ENCODE measurements at regions not wholly inside any gene's neighbourhood (a gene's known extent, or its start where the extent isn't known, plus 50 kb on each side); places are given as distances from the start of the nearest gene placed in this dataset.

DNA sequence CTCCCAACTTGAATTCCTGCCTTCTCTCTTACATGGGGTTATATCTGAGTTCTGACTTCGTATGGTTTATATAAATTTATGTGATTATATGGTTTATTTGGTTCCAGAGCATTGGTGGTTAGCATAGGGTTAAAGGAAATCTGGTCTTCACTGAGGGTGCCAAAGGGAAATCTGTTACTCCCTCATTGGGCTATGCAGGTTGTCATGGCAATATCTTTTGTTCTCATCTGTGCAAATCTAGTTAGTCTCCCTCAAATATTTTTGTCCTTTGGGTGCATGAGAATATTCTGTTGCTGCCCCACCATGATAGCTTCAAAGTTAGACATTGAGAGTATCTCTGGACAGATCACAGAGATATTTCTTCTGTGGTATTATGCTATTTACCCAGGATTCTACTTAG lies 71.8 kb upstream of the OTUD4 start:
- intact Hi-C loops (cut with micrococcal nuclease; ENCODE audit: unreplicated experiment), result no loop called here

GRCh38 chr4:145251391-145251790 lies 71.0 kb upstream of the OTUD4 start:
- no peaks in the 10 kb centered on the region for H3F3A ChIP-seq (ENCODE audit: insufficient read depth, low read depth)
- H3K36me3 ChIP-seq (ENCODE audit: low read depth), result no peaks in the 10 kb centered on the region
- no peak overlapping the region for H3K27ac ChIP-seq
- no peaks in the 10 kb centered on the region for H3K9me3 ChIP-seq (ENCODE audit: insufficient read depth, low read depth)
- BruUV-seq (replicated peaks), result no TSS peak
- H2AFZ ChIP-seq, result no peak overlapping the region
- no peaks in the 10 kb centered on the region for H4K20me1 ChIP-seq (ENCODE audit: insufficient read depth)
- no peaks in the 10 kb centered on the region for H3K79me2 ChIP-seq (ENCODE audit: low read depth)
- H3K4me3 ChIP-seq, result no peak overlapping the region
- intact Hi-C loops (cut with micrococcal nuclease; ENCODE audit: unreplicated experiment), result no loop called here
- CTCF ChIA-PET, result no interaction called here
- H3K4me1 ChIP-seq (replicated peaks; ENCODE audit: insufficient read depth), result no peaks in the 10 kb centered on the region
- no peak for DNase-seq
- no peaks in the 10 kb centered on the region for H3K9me2 ChIP-seq (ENCODE audit: insufficient read depth)
- POLR2A ChIA-PET (ENCODE audit: unreplicated experiment), result interaction anchor here (0.6 kb wide), 1 partner anchor 384 kb away, joined by 3 read pairs; no protein-coding TSS in a partner anchor
- no peak overlapping the region for H3K4me2 ChIP-seq
- TF ChIP-seq EZH2 (IDR thresholded peaks at IDR 0.05; ENCODE audit: low read depth), result no peak
- TF ChIP-seq CTCF (conservative IDR thresholded peaks at IDR 0.05), result no peak
- no peaks in the 10 kb centered on the region for H3K27me3 ChIP-seq (ENCODE audit: insufficient read depth, low read depth)

More for the DNA sequence above, 71.8 kb upstream of the OTUD4 start:
- ChIA-PET POLR2A (ENCODE audit: unreplicated experiment) (no interaction called here), CTCF (no interaction called here)
- Histone ChIP-seq H2AFZ (no peak overlapping the region), H3K9me2 (ENCODE audit: insufficient read depth) (no peaks in the 10 kb centered on the region), H3K4me3 (no peak overlapping the region), H3K27ac (no peak overlapping the region), H3K27me3 (ENCODE audit: insufficient read depth, low read depth) (no peaks in the 10 kb centered on the region), H3K36me3 (ENCODE audit: low read depth) (no peaks in the 10 kb centered on the region), H3K4me1 (replicated peaks; ENCODE audit: insufficient read depth) (no peaks in the 10 kb centered on the region), H4K20me1 (ENCODE audit: insufficient read depth) (no peaks in the 10 kb centered on the region), H3K9me3 (ENCODE audit: insufficient read depth, low read depth) (no peaks in the 10 kb centered on the region), H3K79me2 (ENCODE audit: low read depth) (no peaks in the 10 kb centered on the region), H3F3A (ENCODE audit: insufficient read depth, low read depth) (no peaks in the 10 kb centered on the region), H3K4me2 (no peak overlapping the region)
- BruUV-seq (replicated peaks), result no TSS peak
- no peak for DNase-seq
- no peak for TF ChIP-seq EZH2 (IDR thresholded peaks at IDR 0.05; ENCODE audit: low read depth)
- no peak for TF ChIP-seq CTCF (conservative IDR thresholded peaks at IDR 0.05)

- POLR2A ChIA-PET (ENCODE audit: unreplicated experiment), result no interaction called here
- no peaks in the 10 kb centered on the region for H3K79me2 ChIP-seq (ENCODE audit: low read depth)
- H3K9me3 ChIP-seq (ENCODE audit: insufficient read depth, low read depth), result no peaks in the 10 kb centered on the region
- H4K20me1 ChIP-seq (ENCODE audit: insufficient read depth), result no peaks in the 10 kb centered on the region
- TF ChIP-seq CTCF (conservative IDR thresholded peaks at IDR 0.05), result no peak
- TF ChIP-seq EZH2 (IDR thresholded peaks at IDR 0.05; ENCODE audit: low read depth), result no peak
- H2AFZ ChIP-seq, result no peak overlapping the region
- no peaks in the 10 kb centered on the region for H3K9me2 ChIP-seq (ENCODE audit: insufficient read depth)
- H3K27me3 ChIP-seq (ENCODE audit: insufficient read depth, low read depth), result no peaks in the 10 kb centered on the region
- no peaks in the 10 kb centered on the region for H3K4me1 ChIP-seq (replicated peaks; ENCODE audit: insufficient read depth)
- CTCF ChIA-PET, result no interaction called here
- no peak for DNase-seq
- intact Hi-C loops (cut with micrococcal nuclease; ENCODE audit: unreplicated experiment), result no loop called here
- no peak overlapping the region for H3K4me2 ChIP-seq
- H3K4me3 ChIP-seq, result no peak overlapping the region
- H3K36me3 ChIP-seq (ENCODE audit: low read depth), result no peaks in the 10 kb centered on the region
- H3K27ac ChIP-seq, result no peak overlapping the region
- BruUV-seq (replicated peaks), result no TSS peak
- H3F3A ChIP-seq (ENCODE audit: insufficient read depth, low read depth), result no peaks in the 10 kb centered on the region
These were observed 68.6 kb upstream of the OTUD4 start for GRCh38 chr4:145248971-145249370.
